ENCODE measurements at regions not wholly inside any gene's neighbourhood (a gene's known extent, or its start where the extent isn't known, plus 50 kb on each side); places are given as distances from the start of the nearest gene placed in this dataset.

DNA sequence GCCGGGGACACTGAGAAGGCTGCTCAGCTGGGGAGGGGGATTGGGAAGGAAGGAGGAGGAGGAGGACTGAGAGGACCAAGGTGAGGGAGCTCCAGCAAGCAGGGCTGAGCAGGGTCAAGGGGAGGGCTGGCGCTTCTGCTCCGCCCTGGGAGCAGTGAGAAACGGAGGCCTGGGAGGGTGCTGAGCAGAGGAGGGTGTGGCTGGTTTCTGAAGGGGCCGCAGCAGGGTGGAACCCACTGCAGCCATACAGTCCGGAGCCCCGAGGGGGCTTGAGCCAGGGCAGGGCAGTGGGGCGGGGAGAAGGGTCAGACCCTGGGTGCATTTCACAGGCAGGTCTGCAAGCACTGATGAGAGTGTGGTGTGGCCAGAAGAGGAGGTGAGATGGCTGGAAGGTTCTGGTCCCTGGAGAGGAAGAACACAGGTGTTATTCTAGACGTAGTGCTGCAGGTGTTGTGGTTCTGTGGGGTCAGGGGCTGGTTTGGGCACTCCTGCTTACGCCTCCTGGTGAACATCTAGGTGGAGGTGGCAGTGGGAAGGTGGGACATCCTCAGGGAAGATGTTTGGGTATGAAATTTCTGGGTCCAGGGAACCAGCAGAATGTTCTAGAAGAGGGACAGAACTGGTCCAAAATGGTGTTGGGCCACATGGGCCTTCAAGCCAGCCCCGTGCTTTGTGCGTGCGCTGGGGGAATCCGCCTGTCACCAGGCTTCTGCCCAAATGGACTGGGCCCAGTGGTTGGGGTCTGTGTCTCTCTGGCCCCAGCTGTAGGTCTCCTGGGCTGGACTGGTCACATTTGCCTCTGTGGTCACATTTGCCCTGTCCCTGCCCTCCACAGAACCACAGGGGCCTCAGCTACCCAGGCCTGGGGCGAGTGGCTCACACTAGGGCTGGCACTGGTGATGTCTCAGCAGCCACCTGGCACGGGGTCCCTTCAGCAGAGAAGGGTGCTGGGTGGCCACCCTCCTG lies 714.7 kb downstream of the BRD1 start:
- TF ChIP-seq, protein P1, sequence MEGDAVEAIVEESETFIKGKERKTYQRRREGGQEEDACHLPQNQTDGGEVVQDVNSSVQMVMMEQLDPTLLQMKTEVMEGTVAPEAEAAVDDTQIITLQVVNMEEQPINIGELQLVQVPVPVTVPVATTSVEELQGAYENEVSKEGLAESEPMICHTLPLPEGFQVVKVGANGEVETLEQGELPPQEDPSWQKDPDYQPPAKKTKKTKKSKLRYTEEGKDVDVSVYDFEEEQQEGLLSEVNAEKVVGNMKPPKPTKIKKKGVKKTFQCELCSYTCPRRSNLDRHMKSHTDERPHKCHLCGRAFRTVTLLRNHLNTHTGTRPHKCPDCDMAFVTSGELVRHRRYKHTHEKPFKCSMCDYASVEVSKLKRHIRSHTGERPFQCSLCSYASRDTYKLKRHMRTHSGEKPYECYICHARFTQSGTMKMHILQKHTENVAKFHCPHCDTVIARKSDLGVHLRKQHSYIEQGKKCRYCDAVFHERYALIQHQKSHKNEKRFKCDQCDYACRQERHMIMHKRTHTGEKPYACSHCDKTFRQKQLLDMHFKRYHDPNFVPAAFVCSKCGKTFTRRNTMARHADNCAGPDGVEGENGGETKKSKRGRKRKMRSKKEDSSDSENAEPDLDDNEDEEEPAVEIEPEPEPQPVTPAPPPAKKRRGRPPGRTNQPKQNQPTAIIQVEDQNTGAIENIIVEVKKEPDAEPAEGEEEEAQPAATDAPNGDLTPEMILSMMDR (conservative IDR thresholded peaks at IDR 0.05): no peak
- H3K27ac ChIP-seq: no peak overlapping the region

DNA sequence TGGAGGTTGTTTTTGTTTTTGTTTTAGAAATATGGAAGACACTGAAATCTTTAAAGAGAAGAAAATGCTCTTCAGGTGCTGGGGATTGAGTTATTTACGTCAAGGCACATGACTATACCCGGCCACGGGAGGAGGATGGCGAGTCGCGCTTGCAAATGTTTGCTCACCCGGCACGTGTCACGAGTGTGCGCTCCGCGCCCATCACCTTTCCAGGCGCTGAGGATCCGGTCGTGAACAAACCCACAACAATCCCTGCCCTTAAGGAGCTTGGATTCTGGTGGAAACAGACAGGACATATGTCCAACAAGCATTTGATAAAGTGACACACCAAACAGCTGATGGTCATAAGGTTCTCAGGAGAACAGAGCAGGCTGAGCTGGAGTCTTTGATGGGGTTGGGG lies 715.5 kb downstream of the BRD1 start:
- no peak overlapping the region for H3K27ac ChIP-seq
- TF ChIP-seq, protein P1 (conservative IDR thresholded peaks at IDR 0.05): no peak

DNA sequence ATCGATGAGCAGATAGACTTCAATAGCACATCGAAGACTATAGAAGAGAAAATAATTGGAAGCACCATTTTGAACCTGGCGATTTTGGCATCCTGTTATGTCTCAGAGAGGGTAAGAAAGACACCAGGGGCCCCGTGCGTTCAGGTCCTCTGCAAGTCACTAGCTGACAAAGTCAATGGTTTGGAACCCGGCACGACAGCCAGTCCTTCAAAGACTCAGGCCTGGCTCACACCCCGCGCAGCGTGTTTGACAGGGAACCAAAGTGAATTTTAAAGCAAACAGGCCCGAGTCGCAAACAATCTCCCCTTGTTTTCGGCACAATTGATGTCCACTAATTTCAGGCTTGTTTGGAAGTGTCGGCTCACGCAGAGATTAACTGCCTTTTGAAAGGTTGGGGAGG lies 716.6 kb downstream of the BRD1 start:
- TF ChIP-seq, protein P1 (conservative IDR thresholded peaks at IDR 0.05): no peak
- no peak overlapping the region for H3K27ac ChIP-seq

DNA sequence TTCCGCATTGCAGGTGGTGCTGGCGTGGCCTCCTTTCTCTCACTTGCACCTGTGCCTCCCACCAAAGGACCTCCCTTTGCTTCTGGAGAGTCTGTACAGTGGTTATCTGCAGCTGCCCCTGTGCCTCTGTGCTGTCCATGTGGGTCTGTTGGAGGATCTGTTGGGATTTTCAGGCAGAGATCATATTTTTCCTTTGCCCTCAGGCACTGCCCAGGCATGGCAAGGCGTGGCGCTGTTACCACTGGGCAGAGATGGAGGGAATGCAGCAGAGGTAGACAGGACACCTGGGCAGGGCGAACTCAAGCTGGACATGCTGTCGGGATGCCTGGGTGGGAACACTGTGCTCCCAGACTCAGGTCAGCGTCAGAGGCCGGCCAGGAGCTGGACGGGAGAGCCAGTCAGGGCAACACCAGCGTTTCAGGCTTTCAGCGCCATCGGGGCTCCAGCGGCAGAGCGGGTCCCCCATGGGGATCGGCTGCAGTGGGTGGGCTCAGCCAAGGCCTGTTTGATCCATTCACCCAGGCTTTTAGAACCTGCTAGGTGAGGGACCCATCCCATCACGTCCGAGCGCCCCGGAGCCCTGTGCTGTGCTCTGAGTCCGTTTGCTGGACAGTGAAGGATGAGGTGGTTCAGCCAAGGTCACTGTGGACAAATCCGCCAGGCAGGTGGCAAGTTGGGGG lies 718.9 kb downstream of the BRD1 start:
- TF ChIP-seq, protein P1 (conservative IDR thresholded peaks at IDR 0.05): no peak
- H3K27ac ChIP-seq: no peak overlapping the region

DNA sequence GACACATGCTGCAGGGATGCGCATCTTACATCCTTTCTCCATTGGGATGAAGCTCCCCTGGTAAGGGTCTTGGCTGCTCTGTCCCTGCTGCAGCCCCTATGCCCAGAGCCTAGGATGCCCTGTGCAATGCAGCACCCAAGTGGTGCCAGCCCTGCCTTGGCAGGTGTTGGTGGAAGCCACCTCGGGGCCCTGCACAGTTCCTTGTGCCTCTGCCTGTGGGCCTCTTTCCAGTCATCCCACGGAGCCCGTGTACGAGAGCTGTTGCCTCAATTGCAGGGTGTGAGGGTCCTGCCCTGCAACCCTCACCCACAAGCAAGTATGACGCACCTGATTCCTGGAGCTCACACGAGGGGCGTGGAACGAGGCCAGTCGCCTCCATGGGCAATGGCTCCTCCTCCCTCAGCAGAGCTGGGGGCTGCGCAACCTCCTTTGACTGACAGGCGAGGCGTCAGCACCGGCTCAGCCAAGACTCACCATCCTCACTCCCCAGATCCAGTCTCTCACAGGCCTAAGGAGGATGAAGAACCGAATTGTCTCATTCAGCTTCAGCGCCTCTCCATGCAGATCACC lies 719.6 kb downstream of the BRD1 start:
- TF ChIP-seq, protein P1 (conservative IDR thresholded peaks at IDR 0.05): no peak

DNA sequence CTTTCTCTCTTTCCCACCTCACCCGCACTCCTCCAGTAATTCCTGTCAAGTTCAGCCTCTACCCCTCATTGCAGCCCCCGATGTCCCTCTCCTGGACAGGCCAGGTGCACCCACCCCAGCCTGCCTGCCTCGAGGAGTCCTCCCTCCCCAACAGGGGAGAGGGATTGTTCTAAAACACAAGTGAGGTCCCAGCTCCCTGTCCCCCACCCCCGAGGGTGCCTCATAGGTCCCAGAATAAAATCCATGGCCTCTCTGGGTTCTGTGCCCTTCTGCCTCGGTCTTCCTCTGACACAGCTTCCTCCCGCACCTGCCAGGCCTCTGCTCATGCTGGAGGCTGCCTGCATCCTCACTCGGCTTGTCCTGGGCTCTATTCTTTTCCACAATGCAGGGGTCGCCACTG lies 720.1 kb downstream of the BRD1 start:
- TF ChIP-seq, protein P1 (conservative IDR thresholded peaks at IDR 0.05): no peak
- no peak overlapping the region for H3K27ac ChIP-seq

More for the DNA sequence above, 719.6 kb downstream of the BRD1 start:
- H3K27ac ChIP-seq: no peak overlapping the region

DNA sequence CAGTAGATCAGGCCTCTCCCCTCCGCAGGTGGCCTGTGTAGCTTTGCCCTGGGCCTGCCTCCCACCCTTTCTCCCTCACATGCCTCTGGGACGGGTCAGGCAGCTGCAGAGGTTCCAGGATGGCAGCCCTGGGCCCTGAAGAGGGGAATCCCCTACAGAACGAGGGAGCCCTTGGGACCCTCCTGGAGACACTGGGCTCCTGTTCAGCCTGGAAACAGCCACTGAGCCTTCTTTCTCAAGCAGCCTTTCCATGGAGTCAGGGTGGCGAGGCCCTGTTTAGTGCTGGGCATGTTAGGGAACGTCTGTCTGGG lies 720.9 kb downstream of the BRD1 start:
- H3K27ac ChIP-seq: no peak overlapping the region
- TF ChIP-seq, protein P1 (conservative IDR thresholded peaks at IDR 0.05): no peak

Data from VCaP (cell line).